ENCODE measurements at regions not wholly inside any gene's neighbourhood (a gene's known extent, or its start where the extent isn't known, plus 50 kb on each side); places are given as distances from the start of the nearest gene placed in this dataset.

DNA sequence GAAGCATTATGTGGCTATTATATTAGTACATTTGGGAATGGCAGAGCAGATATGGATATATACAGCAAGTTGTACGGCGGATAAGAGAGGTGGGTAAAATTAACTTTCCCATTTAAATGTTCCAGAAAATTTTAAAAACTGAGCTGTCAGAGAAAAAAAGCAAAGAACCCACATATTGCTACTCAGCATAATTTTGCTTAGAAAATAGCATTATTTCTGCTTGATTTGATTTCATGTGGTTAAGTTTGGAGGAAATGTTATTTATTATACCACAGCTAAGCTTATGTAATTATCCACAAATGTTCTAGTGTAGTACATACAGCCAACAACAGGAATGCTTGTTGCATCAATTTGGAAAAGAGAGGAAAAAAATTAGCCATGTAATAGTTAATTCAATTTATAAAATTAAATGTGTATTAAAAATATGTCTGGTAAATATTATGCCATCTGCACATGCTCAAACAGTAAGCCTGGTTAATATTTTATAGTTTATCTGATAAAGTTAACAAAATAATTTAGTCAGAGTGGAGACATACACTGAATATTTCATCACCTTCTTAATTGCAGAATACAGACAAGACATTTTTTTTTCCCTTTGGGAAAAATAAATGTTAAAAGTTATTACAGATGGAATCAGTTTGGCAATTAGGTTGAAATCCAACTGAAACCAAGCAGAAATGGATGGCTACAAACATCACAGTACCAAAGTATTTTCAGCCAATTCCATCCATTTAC, 172.1 kb upstream of the ID4 start:
- TF ChIP-seq YY1 (IDR thresholded peaks at IDR 0.05; ENCODE audit: extremely low read depth, insufficient replicate concordance, low read depth, low read length), result no peak
- no peak for TF ChIP-seq TCF7L2 (IDR thresholded peaks at IDR 0.05; ENCODE audit: borderline replicate concordance, extremely low read depth, insufficient read depth, insufficient read length)
- no peak for TF ChIP-seq JUND (IDR thresholded peaks at IDR 0.05)
- TF ChIP-seq, protein P1, sequence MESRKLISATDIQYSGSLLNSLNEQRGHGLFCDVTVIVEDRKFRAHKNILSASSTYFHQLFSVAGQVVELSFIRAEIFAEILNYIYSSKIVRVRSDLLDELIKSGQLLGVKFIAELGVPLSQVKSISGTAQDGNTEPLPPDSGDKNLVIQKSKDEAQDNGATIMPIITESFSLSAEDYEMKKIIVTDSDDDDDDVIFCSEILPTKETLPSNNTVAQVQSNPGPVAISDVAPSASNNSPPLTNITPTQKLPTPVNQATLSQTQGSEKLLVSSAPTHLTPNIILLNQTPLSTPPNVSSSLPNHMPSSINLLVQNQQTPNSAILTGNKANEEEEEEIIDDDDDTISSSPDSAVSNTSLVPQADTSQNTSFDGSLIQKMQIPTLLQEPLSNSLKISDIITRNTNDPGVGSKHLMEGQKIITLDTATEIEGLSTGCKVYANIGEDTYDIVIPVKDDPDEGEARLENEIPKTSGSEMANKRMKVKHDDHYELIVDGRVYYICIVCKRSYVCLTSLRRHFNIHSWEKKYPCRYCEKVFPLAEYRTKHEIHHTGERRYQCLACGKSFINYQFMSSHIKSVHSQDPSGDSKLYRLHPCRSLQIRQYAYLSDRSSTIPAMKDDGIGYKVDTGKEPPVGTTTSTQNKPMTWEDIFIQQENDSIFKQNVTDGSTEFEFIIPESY (IDR thresholded peaks at IDR 0.05; ENCODE audit: extremely low read depth, insufficient replicate concordance, low read length), result no peak
- TF ChIP-seq RAD21 (IDR thresholded peaks at IDR 0.05; ENCODE audit: low read depth), result no peak
- TF ChIP-seq ZFX (IDR thresholded peaks at IDR 0.05), result no peak
- TF ChIP-seq SRF (IDR thresholded peaks at IDR 0.05; ENCODE audit: low read depth), result no peak
- TF ChIP-seq ZNF274 (IDR thresholded peaks at IDR 0.05; ENCODE audit: low read depth, low read length), result no peak
- no peak for TF ChIP-seq CEBPB (IDR thresholded peaks at IDR 0.05; ENCODE audit: low read depth)
- TF ChIP-seq, protein P2, sequence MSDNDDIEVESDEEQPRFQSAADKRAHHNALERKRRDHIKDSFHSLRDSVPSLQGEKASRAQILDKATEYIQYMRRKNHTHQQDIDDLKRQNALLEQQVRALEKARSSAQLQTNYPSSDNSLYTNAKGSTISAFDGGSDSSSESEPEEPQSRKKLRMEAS (IDR thresholded peaks at IDR 0.05), result no peak
- Histone ChIP-seq H3K9me2 (ENCODE audit: insufficient read depth) (no peaks in the 10 kb centered on the region), H3K4me2 (ENCODE audit: low read length) (no peak overlapping the region), H3K36me3 (ENCODE audit: control insufficient read depth in 1 of 2, insufficient read depth in 2 of 2, low read length in 2 of 2) (no peaks in the 10 kb centered on the region), H3K79me2 (ENCODE audit: insufficient read depth, low read length) (no peaks in the 10 kb centered on the region), H3K27ac (ENCODE audit: low read depth, low read length) (no peak overlapping the region), H3K4me1 (ENCODE audit: control insufficient read depth in 1 of 2, insufficient read depth in 2 of 2, low read length in 2 of 2) (no peaks in the 10 kb centered on the region), H3K9me3 (ENCODE audit: control insufficient read depth in 1 of 2, insufficient read depth in 1 of 2, low read depth in 1 of 2, low read length in 2 of 2) (no peaks in the 10 kb centered on the region), H4K20me1 (ENCODE audit: insufficient read depth) (no peaks in the 10 kb centered on the region), H2AFZ (ENCODE audit: low read depth, low read length, poor library complexity, severe bottlenecking) (no peak overlapping the region), H3K27me3 (ENCODE audit: insufficient read depth, low read length) (no peaks in the 10 kb centered on the region), H3K4me3 (replicated peaks in 1 of 2; ENCODE audit: low read depth in 1 of 2, low read length in 2 of 2) (no peak overlapping the region), H3K9ac (ENCODE audit: low read length) (no peak overlapping the region)
- DNase-seq (ENCODE audit: low read depth, low spot score) (no peak), ATAC-seq (no peak)
- POLR2A ChIA-PET, result no interaction called here
- BruUV-seq (replicated peaks), result no TSS peak
- RAD21 ChIA-PET (ENCODE audit: low non-redundant PET in 1 of 2, low total read pairs in 2 of 2, uncharacterized antibody in 2 of 2, unreplicated experiment in 2 of 2), result no interaction called here
- CTCF ChIA-PET, result no interaction called here
- intact Hi-C loops (cut with micrococcal nuclease), result no loop called here
